ENCODE measurements at regions not wholly inside any gene's neighbourhood (a gene's known extent, or its start where the extent isn't known, plus 50 kb on each side); places are given as distances from the start of the nearest gene placed in this dataset.
A peak's percentile ranks its signal among the peaks of the same experiment; 100 is the strongest.
"Not testable (repeated sequence)": the region's sequence is repeated elsewhere in the genome, so short reads cannot be mapped to it uniquely, and the experiment has no call there.

DNA sequence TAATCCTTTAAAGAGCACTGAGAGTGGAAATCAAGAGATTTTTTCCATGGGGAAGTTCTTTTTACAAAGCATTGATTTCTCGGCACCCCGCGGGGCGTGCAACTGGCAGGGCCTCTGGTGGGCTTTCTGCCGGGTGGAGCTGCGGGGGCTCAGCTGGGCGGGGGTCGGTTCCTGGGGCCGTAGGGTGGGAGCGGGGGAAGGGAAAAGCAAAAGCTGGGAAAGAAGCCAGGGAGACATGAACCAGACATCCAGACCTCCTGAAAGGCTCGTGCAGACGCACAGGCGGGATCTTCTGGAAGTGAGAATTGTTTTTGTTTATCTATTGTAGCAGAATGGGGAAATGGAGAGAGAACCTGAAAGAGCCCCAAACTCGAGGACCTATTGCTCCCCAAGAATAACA is 235.2 kb downstream of the FAM72C start:
- no peak for DNase-seq (ENCODE audit: low read depth)
- H3K4me3 ChIP-seq (ENCODE audit: low read depth, low read length) = peak overlapping the region; percentile 36
- TF ChIP-seq, protein P1, sequence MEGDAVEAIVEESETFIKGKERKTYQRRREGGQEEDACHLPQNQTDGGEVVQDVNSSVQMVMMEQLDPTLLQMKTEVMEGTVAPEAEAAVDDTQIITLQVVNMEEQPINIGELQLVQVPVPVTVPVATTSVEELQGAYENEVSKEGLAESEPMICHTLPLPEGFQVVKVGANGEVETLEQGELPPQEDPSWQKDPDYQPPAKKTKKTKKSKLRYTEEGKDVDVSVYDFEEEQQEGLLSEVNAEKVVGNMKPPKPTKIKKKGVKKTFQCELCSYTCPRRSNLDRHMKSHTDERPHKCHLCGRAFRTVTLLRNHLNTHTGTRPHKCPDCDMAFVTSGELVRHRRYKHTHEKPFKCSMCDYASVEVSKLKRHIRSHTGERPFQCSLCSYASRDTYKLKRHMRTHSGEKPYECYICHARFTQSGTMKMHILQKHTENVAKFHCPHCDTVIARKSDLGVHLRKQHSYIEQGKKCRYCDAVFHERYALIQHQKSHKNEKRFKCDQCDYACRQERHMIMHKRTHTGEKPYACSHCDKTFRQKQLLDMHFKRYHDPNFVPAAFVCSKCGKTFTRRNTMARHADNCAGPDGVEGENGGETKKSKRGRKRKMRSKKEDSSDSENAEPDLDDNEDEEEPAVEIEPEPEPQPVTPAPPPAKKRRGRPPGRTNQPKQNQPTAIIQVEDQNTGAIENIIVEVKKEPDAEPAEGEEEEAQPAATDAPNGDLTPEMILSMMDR (IDR thresholded peaks at IDR 0.05; ENCODE audit: insufficient read depth, low read depth, low read length) = no peak

- DNase-seq (ENCODE audit: low read depth) = no peak
- H3K4me3 ChIP-seq (ENCODE audit: low read depth, low read length) = peak overlapping the region; percentile 36
- TF ChIP-seq, protein P1 (IDR thresholded peaks at IDR 0.05; ENCODE audit: insufficient read depth, low read depth, low read length) = no peak
Observed at GRCh38 chr1:143735764-143736461, 235.9 kb downstream of the FAM72C start.

- DNase-seq (ENCODE audit: low read depth) = peak; percentile 33
- H3K4me3 ChIP-seq (ENCODE audit: low read depth, low read length) = not testable (repeated sequence)
Observed at GRCh38 chr1:143734261-143734660, 237.5 kb downstream of the FAM72C start.

DNA sequence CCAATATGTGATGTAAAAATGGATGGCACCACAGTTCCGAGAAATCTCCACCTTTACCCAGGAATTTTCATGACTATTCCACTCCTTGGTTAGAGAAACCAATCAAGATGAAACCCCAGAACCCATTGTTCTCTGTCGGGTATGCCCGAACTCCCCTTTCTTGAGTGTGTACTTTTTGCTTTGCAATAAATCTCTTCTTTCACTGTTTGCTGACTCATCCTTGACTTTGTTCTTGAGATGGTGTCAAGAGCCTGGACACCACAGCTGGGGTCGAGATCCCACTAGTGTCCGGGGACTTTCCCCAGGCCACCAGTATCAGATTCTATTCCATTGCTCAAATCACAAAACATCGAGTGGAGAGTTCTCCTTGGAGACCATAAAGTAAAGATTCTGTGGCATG is 240.9 kb downstream of the FAM72C start:
- not testable (repeated sequence) for H3K4me3 ChIP-seq (ENCODE audit: low read depth, low read length); DNase-seq (ENCODE audit: low read depth)

DNA sequence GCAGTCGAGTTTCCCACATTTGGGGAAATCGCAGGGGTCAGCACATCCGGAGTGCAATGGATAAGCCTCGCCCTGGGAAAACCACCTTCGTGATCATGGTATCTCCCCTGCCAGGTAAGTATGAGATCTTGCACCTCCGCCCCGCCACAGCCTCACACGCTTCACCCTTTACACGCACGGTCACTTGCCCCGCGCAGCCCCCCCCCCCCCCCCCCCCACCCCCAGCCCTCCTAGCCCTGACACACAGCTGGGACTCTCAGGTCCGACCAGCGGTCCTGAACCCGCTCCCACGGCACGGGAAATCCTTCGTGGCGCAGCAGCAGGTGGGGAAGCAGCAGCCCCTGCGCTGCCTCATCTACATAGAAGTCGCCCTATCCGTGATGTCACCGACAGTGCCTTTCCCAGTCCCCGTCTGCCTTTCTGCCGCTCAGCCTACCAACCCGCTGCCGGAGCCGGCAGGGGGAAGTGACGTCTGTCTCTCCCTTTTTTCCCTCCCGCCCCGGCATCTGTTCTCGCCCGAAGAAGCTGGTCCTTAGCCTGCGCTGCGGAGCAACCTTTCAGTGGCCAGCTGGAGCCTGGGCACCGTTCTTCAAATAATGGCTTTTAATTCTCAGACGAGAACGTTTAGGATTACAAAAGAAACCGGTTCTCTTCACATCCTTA is 242.2 kb downstream of the FAM72C start:
- DNase-seq (ENCODE audit: low read depth) = peak; percentile 29
- not testable (repeated sequence) for H3K4me3 ChIP-seq (ENCODE audit: low read depth, low read length)

DNA sequence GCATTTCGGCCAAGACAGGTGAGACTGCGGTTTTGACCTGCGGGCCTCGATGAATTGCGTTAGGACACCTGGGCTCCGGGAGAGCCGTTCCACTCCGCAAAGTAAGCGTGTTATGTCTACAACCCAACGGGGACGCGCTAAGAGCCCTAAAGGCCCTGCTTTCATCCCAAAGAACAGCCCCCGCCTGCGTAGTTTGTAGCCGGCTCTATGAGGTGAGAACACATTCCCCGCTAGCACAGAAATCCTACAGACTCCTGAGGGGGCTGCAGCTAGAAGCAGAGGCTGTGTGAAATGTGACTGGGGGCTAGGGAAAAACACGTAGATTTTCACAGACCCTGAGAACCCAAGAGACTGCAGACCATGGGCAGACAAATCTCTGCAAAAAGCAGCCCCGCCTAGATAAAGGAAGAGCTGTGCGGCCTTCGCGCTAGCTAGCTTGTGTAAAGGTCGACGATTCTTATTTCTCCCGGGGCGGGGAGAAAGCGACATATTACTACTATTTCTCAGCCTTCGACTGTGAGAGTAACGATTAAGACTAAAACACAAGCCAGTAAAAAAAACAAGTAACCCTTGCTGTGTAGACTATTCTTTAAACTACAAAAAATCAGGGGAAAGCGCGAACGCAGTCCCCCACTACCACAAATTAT is 242.9 kb downstream of the FAM72C start:
- DNase-seq (ENCODE audit: low read depth); H3K4me3 ChIP-seq (ENCODE audit: low read depth, low read length): not testable (repeated sequence)

DNA sequence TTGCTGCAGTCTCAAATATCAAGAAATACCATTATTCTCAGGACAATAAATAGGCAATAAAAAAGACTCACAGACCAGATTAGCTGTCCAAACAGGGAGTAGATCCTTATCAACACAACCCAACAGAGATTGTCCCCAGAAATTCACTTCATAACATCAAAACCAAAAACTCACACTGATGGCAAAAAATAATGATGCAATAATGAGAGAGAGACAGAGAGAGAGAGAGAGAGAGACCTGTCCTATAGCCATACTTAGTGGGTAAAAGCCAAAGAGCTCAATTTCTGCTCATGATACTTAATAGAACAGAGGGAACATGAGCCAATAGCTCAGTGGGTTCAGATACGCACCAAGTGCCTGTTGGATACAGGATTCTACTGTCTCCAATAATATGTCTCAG is 244.5 kb downstream of the FAM72C start:
- H3K4me3 ChIP-seq (ENCODE audit: low read depth, low read length) = no peak overlapping the region
- TF ChIP-seq, protein P1 (IDR thresholded peaks at IDR 0.05; ENCODE audit: insufficient read depth, low read depth, low read length) = no peak
- no peak for DNase-seq (ENCODE audit: low read depth)

DNA sequence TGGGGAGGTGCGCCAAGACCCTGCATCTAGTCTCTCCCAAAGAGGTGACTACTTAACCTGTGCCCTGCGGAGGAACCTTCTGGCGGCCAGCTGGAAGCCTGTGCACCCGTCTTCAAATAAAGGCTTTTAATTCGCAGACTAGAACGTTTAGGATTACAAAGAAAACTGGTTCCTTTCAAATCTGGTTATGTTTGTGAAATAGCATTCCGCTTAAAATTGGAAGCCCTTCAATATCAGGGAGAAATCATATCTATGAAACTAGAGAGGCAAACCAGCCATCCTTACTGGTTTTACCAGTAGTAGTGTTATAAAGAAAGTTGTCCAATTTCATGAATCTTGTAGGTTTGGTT is 250.8 kb downstream of the FAM72C start:
- H3K4me3 ChIP-seq (ENCODE audit: low read depth, low read length) = no peak overlapping the region
- TF ChIP-seq, protein P1 (IDR thresholded peaks at IDR 0.05; ENCODE audit: insufficient read depth, low read depth, low read length) = no peak
- no peak for DNase-seq (ENCODE audit: low read depth)

Data from fibroblast of villous mesenchyme (primary cell).